ENCODE measurements at regions not wholly inside any gene's neighbourhood (a gene's known extent, or its start where the extent isn't known, plus 50 kb on each side); places are given as distances from the start of the nearest gene placed in this dataset.

GRCh38 chr9:117974108-117974507 is 269.9 kb downstream of the TLR4 start:
- TF ChIP-seq POLR2AphosphoS5 (IDR thresholded peaks at IDR 0.05; ENCODE audit: low read depth) (no peak), CTCF (IDR thresholded peaks at IDR 0.05; ENCODE audit: insufficient read depth, low read length) (no peak), REST (IDR thresholded peaks at IDR 0.05; ENCODE audit: insufficient replicate concordance, low read depth) (no peak), GABPA (IDR thresholded peaks at IDR 0.05; ENCODE audit: low read depth) (no peak), SPI1 (IDR thresholded peaks at IDR 0.05; ENCODE audit: borderline replicate concordance, low read depth) (no peak)

All from HL-60 (cell line).